Testis (tissue), 2 donors: ENCODE measurements at regions not wholly inside any gene's neighbourhood (a gene's known extent, or its start where the extent isn't known, plus 50 kb on each side); places are given as distances from the start of the nearest gene placed in this dataset.

Experiments
- DNase-seq: peaks from one replicate; pipeline ENCODE4 v3.0.0-alpha.2; 2019
- H3K27ac ChIP-seq, 2 donors: fragments of 200-600 bp; sonication (generic); one replicate each; pipeline ENCODE4 v1.5.1; 2019
- H3K27me3 ChIP-seq: fragments of 200-600 bp; sonication (generic); one replicate; pipeline ENCODE4 v1.5.1; 2019
- H3K36me3 ChIP-seq: fragments of 200-600 bp; sonication (generic); one replicate; pipeline ENCODE4 v1.5.1; 2017; ENCODE audit warnings: low read depth; ENCODE audit errors: missing control alignments
- H3K4me1 ChIP-seq: fragments of 200-600 bp; sonication (generic); one replicate; pipeline ENCODE4 v1.5.1; 2019
- H3K4me3 ChIP-seq, 2 donors: fragments of 200-600 bp; sonication (generic); one replicate each; pipeline ENCODE4 v1.5.1; 2017 to 2019
- H3K9me3 ChIP-seq: fragments of 200-600 bp; sonication (generic); one replicate; pipeline ENCODE4 v1.5.1; 2017
- POLR2A ChIP-seq: fragments of 450-650 bp; IDR thresholded peaks from one replicate; pipeline ENCODE4 v1.6.1; 2017; ENCODE audit warnings: antibody characterized with exemption, mild to moderate bottlenecking, moderate library complexity
- WGBS, 2 donors: methylation state at CpG; one replicate each; pipeline ENCODE4 v1.1.5; 2018; 5-methylcytosine and 5-hydroxymethylcytosine counted together
- intact Hi-C: fragments of 100-400 bp; cut with DNase I; formaldehyde crosslinking; loops from one replicate; pipeline ENCODE4 v1.15.1; 2023; ENCODE audit warnings: low total_unique reads
- TF ChIP-seq, protein P1 (sequence below), 3 experiments: fragments of 450-650 bp in 2 of 3; fragments of 200-600 bp in 1 of 3; sonication (generic) in 1 of 3; IDR thresholded peaks; one replicate each; pipeline ENCODE4 v1.5.1; 2016 to 2019; ENCODE audit warnings: antibody characterized with exemption in 3 of 3, mild to moderate bottlenecking in 2 of 3, moderate library complexity in 1 of 3

DNA sequence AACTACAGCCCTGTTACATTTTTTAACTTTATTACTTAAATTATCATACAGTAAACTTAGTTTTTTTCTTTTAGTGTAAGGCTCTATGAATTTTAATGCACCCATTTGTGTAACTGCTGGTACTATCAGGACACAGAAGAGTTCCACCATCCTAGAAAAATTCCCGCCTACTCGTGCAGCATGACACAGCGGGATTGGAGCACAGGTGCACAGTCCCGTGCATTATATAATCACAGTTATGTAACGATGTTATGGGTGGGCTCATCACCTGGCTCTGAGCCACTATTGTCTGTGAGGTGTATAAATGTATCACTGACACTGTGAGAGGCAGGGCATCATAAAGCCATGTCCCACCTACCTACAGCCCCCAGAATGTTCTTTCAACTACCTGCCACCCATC lies 80.7 kb downstream of the DRD1 start:
- DNase-seq: no peak
- TF ChIP-seq POLR2A: no peak
- TF ChIP-seq, protein P1, sequence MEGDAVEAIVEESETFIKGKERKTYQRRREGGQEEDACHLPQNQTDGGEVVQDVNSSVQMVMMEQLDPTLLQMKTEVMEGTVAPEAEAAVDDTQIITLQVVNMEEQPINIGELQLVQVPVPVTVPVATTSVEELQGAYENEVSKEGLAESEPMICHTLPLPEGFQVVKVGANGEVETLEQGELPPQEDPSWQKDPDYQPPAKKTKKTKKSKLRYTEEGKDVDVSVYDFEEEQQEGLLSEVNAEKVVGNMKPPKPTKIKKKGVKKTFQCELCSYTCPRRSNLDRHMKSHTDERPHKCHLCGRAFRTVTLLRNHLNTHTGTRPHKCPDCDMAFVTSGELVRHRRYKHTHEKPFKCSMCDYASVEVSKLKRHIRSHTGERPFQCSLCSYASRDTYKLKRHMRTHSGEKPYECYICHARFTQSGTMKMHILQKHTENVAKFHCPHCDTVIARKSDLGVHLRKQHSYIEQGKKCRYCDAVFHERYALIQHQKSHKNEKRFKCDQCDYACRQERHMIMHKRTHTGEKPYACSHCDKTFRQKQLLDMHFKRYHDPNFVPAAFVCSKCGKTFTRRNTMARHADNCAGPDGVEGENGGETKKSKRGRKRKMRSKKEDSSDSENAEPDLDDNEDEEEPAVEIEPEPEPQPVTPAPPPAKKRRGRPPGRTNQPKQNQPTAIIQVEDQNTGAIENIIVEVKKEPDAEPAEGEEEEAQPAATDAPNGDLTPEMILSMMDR (IDR thresholded peaks at IDR 0.05): no peak
- intact Hi-C loops: no loop called here
- 85 to 87% methylated on average over 4 to 5 of the region's 5 CpGs for WGBS, 2 donors
- H3K4me1 ChIP-seq: no peaks in the 10 kb centered on the region
- H3K4me3 ChIP-seq: no peak overlapping the region
- no peaks in the 10 kb centered on the region for H3K27me3 ChIP-seq
- H3K9me3 ChIP-seq: no peaks in the 10 kb centered on the region
- no peaks in the 10 kb centered on the region for H3K36me3 ChIP-seq
- no peak overlapping the region for H3K27ac ChIP-seq

DNA sequence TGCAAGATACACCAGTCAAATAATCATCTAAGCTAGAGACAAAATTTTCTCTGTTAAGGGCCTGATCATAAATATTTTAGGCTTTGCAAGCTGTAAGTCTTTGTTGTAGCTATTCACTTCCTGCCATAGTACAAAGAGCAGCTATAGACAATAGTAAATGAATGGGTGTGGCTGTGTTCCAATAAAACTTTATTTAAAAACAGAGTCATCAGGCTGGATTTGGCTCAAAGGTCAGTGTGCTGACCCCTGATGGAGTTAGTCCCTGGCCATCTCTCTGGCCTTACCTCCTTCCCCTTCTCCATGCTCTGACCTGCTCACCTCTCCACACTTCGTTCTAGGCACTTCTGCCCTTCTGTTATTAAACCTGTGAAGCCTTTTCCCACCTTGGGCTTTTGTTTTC lies 86.0 kb downstream of the DRD1 start:
- Histone ChIP-seq H3K27ac (no peak overlapping the region), H3K9me3 (no peaks in the 10 kb centered on the region), H3K36me3 (no peaks in the 10 kb centered on the region), H3K4me3 (no peak overlapping the region), H3K4me1 (no peaks in the 10 kb centered on the region), H3K27me3 (no peaks in the 10 kb centered on the region)
- no peak for TF ChIP-seq POLR2A
- TF ChIP-seq, protein P1 (IDR thresholded peaks at IDR 0.05): no peak
- intact Hi-C loops: no loop called here
- DNase-seq: no peak
- WGBS, 2 donors: 88% methylated on average over 1 of the region's 1 CpG

DNA sequence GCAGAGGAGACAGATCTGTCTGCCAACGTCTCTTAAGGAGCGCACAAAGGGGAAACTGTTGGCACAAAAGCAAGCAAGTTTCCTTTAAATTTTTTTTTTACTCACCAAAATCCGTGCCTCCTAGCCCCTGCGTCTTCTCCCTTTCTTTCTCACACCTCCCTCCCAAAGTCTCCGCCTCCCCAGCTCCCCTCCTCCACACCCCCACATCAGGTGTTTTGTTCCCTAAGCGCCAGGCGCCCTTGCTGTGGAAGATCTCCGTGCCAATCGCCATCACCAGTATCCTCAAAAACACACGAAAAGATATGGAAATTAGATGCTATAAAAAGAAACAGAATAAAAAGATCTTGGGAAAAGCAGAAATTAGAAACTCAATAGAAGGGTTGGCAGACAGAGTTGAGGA lies 87.6 kb downstream of the DRD1 start:
- Histone ChIP-seq H3K4me1 (no peaks in the 10 kb centered on the region), H3K36me3 (no peaks in the 10 kb centered on the region), H3K4me3 (no peak overlapping the region), H3K27me3 (no peaks in the 10 kb centered on the region), H3K27ac (no peak overlapping the region), H3K9me3 (no peaks in the 10 kb centered on the region)
- intact Hi-C loops: no loop called here
- TF ChIP-seq POLR2A: no peak
- TF ChIP-seq, protein P1 (IDR thresholded peaks at IDR 0.05): no peak
- WGBS, 2 donors: 56 to 66% methylated on average over 10 of the region's 10 CpGs
- DNase-seq: no peak

DNA sequence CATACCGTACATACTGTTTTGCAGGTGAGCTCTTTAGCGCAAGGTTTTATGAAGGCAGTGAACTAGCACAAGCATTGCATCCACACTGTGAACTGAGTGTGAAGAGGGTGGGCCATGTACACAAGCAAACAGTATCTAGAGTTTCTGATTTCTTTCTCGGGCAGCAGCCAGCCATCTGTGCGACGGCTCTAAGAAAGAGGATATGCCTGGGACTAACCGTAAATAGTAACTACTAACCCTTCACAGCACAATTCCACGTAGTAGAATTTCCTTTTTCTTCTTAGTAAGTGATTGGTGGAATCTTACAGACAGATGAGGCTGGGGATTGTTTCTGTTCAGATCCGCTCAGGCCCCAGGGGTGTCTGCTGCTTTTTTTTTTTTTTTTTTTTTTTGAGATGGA lies 89.0 kb downstream of the DRD1 start:
- intact Hi-C loops: no loop called here
- Histone ChIP-seq H3K4me1 (no peaks in the 10 kb centered on the region), H3K27me3 (no peaks in the 10 kb centered on the region), H3K27ac (no peak overlapping the region), H3K9me3 (no peaks in the 10 kb centered on the region), H3K36me3 (no peaks in the 10 kb centered on the region), H3K4me3 (no peak overlapping the region)
- DNase-seq: no peak
- no peak for TF ChIP-seq POLR2A
- TF ChIP-seq, protein P1 (IDR thresholded peaks at IDR 0.05): no peak
- 65 to 69% methylated on average over 8 of the region's 8 CpGs for WGBS, 2 donors

DNA sequence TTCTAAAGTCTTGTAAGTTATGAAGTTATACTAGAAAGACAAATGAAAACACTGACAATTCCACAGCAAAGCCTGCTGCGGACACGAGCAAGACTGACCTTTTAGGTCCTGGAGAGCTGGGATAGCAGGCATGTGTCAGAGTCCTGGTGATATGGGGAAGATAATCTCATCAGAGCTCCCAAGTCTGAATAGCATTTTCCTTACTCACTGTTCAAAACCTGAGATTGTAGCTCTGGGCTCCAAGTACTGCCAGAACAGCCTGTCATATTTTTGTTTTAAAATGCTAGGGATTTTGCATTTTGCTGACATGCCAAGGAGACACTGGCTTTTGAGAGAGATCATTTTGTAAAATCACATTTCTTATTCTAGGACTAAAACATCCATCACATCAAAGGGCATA lies 90.1 kb downstream of the DRD1 start:
- WGBS, 2 donors: 67 to 70% methylated on average over 2 of the region's 2 CpGs
- DNase-seq: no peak
- Histone ChIP-seq H3K9me3 (no peaks in the 10 kb centered on the region), H3K4me1 (no peaks in the 10 kb centered on the region), H3K4me3 (no peak overlapping the region), H3K27ac (no peak overlapping the region), H3K27me3 (no peaks in the 10 kb centered on the region), H3K36me3 (no peaks in the 10 kb centered on the region)
- TF ChIP-seq POLR2A: no peak
- TF ChIP-seq, protein P1 (IDR thresholded peaks at IDR 0.05): no peak
- intact Hi-C loops: no loop called here
